ENCODE measurements at regions not wholly inside any gene's neighbourhood (a gene's known extent, or its start where the extent isn't known, plus 50 kb on each side); places are given as distances from the start of the nearest gene placed in this dataset.

- TF ChIP-seq POLR2AphosphoS5 (IDR thresholded peaks at IDR 0.05; ENCODE audit: low read depth, low read length) (no peak), TAF1 (IDR thresholded peaks at IDR 0.05; ENCODE audit: low read depth, low read length) (no peak), POLR2A (IDR thresholded peaks at IDR 0.05; ENCODE audit: low read depth, low read length) (no peak), SPI1 (IDR thresholded peaks at IDR 0.05; ENCODE audit: low read depth, low read length) (no peak), PAX5 (IDR thresholded peaks at IDR 0.05; ENCODE audit: insufficient read depth, low read length, severe bottlenecking) (no peak)
Observed at GRCh38 chr7:96530786-96531185, 178.9 kb downstream of the SEM1 start.

Data from GM12891 (cell line).